ENCODE measurements at regions not wholly inside any gene's neighbourhood (a gene's known extent, or its start where the extent isn't known, plus 50 kb on each side); places are given as distances from the start of the nearest gene placed in this dataset.

GRCh38 chrX:17299206-17299605, 75.8 kb upstream of the NHS start (continued):
- TF ChIP-seq HMGXB4 (CRISPR knock-in tag; IDR thresholded peaks at IDR 0.05) (no peak), ZBTB43 (CRISPR knock-in tag; IDR thresholded peaks at IDR 0.05) (no peak), ZNF232 (CRISPR knock-in tag; IDR thresholded peaks at IDR 0.05) (no peak), CTCFL (IDR thresholded peaks at IDR 0.05; ENCODE audit: borderline replicate concordance, insufficient read depth, low read depth, low read length, poor library complexity, severe bottlenecking) (no peak), SP2 (IDR thresholded peaks at IDR 0.05; ENCODE audit: extremely low read depth, low read depth, low read length, poor library complexity, severe bottlenecking) (no peak), NFIX (CRISPR knock-in tag; IDR thresholded peaks at IDR 0.05; ENCODE audit: low read depth) (no peak), HNRNPUL1 (IDR thresholded peaks at IDR 0.05; ENCODE audit: low read length) (no peak), KLF10 (CRISPR knock-in tag; IDR thresholded peaks at IDR 0.05) (no peak), CHAMP1 (IDR thresholded peaks at IDR 0.05) (no peak), GTF2B (IDR thresholded peaks at IDR 0.05; ENCODE audit: extremely low read depth, insufficient read length) (no peak)
